ENCODE measurements at regions not wholly inside any gene's neighbourhood (a gene's known extent, or its start where the extent isn't known, plus 50 kb on each side); places are given as distances from the start of the nearest gene placed in this dataset.

- TF ChIP-seq CTCF (IDR thresholded peaks at IDR 0.05) = peak; percentile 73
These were observed 98.0 kb downstream of the NPY start for GRCh38 chr7:24381894-24382505.

GRCh38 chr7:24383055-24383454, 99.1 kb downstream of the NPY start:
- TF ChIP-seq CTCF (IDR thresholded peaks at IDR 0.05) = no peak

GRCh38 chr7:24384362-24385030, 100.5 kb downstream of the NPY start:
- no peak for TF ChIP-seq CTCF (IDR thresholded peaks at IDR 0.05)

GRCh38 chr7:24388212-24388611, 104.2 kb downstream of the NPY start:
- no peak for TF ChIP-seq CTCF (IDR thresholded peaks at IDR 0.05)

- no peak for TF ChIP-seq CTCF (IDR thresholded peaks at IDR 0.05)
These were observed 106.6 kb downstream of the NPY start for GRCh38 chr7:24390376-24391157.

- TF ChIP-seq CTCF (IDR thresholded peaks at IDR 0.05) = no peak
These were observed 108.8 kb downstream of the NPY start for GRCh38 chr7:24392774-24393173.

GRCh38 chr7:24395512-24395911, 111.5 kb downstream of the NPY start:
- TF ChIP-seq CTCF (IDR thresholded peaks at IDR 0.05) = no peak

All from LNCAP (cell line).